Loucy (cell line): ENCODE measurements at regions not wholly inside any gene's neighbourhood (a gene's known extent, or its start where the extent isn't known, plus 50 kb on each side); places are given as distances from the start of the nearest gene placed in this dataset.

Experiments
- H2AFZ ChIP-seq: fragments of 200-600 bp; sonication (generic); 2 replicates; pipeline ENCODE4 v1.6.0; 2016; ENCODE audit warnings: antibody characterized with exemption, mild to moderate bottlenecking, low read length, moderate library complexity
- H3F3A ChIP-seq: fragments of 200-600 bp; 2 replicates; pipeline ENCODE4 v1.6.0; 2016; ENCODE audit warnings: antibody characterized with exemption, low read depth, mild to moderate bottlenecking
- H3K27me3 ChIP-seq: fragments of 200-600 bp; sonication (generic); 2 replicates; pipeline ENCODE4 v1.6.1; 2014; ENCODE audit warnings: low read length, mild to moderate bottlenecking; ENCODE audit not compliant: insufficient read depth, poor library complexity, severe bottlenecking
- H3K36me3 ChIP-seq: fragments of 200-600 bp; sonication (generic); 2 replicates; pipeline ENCODE4 v1.6.1; 2016; ENCODE audit warnings: low read length; ENCODE audit not compliant: insufficient read depth
- H3K4me1 ChIP-seq: fragments of 200-600 bp; sonication (generic); 2 replicates; pipeline ENCODE4 v1.5.1; 2014; ENCODE audit warnings: low read length, mild to moderate bottlenecking; ENCODE audit not compliant: insufficient read depth, poor library complexity, severe bottlenecking
- H3K4me2 ChIP-seq: fragments of 200-600 bp; sonication (generic); 2 replicates; pipeline ENCODE4 v1.6.0; 2014; ENCODE audit warnings: antibody characterized with exemption, low read length, low read depth, mild to moderate bottlenecking; ENCODE audit not compliant: poor library complexity, severe bottlenecking
- H3K4me3 ChIP-seq: fragments of 200-600 bp; sonication (generic); 2 replicates; pipeline ENCODE4 v1.5.1; 2014; ENCODE audit warnings: low read length, mild to moderate bottlenecking, mixed read lengths; ENCODE audit not compliant: poor library complexity, severe bottlenecking
- H3K79me2 ChIP-seq: fragments of 200-600 bp; sonication (generic); 2 replicates; pipeline ENCODE4 v1.6.1; 2014; ENCODE audit warnings: low read length; ENCODE audit not compliant: insufficient read depth
- H3K9ac ChIP-seq: fragments of 200-600 bp; sonication (generic); 2 replicates; pipeline ENCODE4 v1.6.0; 2014; ENCODE audit warnings: mild to moderate bottlenecking, low read depth, low read length, moderate library complexity; ENCODE audit not compliant: poor library complexity, severe bottlenecking
- H3K9me2 ChIP-seq: fragments of 200-600 bp; sonication (generic); replicated peaks from 2 replicates; pipeline ENCODE4 v1.6.1; 2016; ENCODE audit warnings: low read depth, low read length, mixed read lengths
- H3K9me3 ChIP-seq: fragments of 200-600 bp; sonication (generic); 2 replicates; pipeline ENCODE4 v1.6.1; 2014; ENCODE audit warnings: mild to moderate bottlenecking, antibody characterized with exemption, low read length, low read depth; ENCODE audit not compliant: insufficient read depth
- H4K20me1 ChIP-seq: fragments of 200-600 bp; sonication (generic); 2 replicates; pipeline ENCODE4 v1.6.0; 2014; ENCODE audit warnings: antibody characterized with exemption, low read length, mild to moderate bottlenecking; ENCODE audit not compliant: insufficient read depth, poor library complexity, severe bottlenecking
- CTCF ChIP-seq: fragments of 200-600 bp; sonication (generic); conservative IDR thresholded peaks from 2 replicates; pipeline ENCODE4 v1.5.1; 2014; ENCODE audit warnings: mild to moderate bottlenecking, antibody characterized with exemption, low read length
- EZH2phosphoT487 ChIP-seq: fragments of 200-600 bp; IDR thresholded peaks from 2 replicates; pipeline ENCODE4 v1.6.1; 2018; ENCODE audit warnings: antibody characterized with exemption, mild to moderate bottlenecking, moderate library complexity, borderline replicate concordance

- Histone ChIP-seq H3K27me3 (no peaks in the 10 kb centered on the region), H3K9me3 (no peaks in the 10 kb centered on the region), H4K20me1 (no peaks in the 10 kb centered on the region), H3K4me3 (no peak overlapping the region), H3F3A (no peaks in the 10 kb centered on the region), H3K79me2 (no peaks in the 10 kb centered on the region), H3K4me1 (no peaks in the 10 kb centered on the region), H3K9ac (no peak overlapping the region), H3K4me2 (no peak overlapping the region), H3K9me2 (no peaks in the 10 kb centered on the region), H2AFZ (no peak overlapping the region), H3K36me3 (no peaks in the 10 kb centered on the region)
- TF ChIP-seq EZH2phosphoT487 (no peak), CTCF (no peak)
Observed at GRCh38 chr20:37627060-37627766, 66.6 kb upstream of the CTNNBL1 start.

- TF ChIP-seq CTCF (no peak), EZH2phosphoT487 (no peak)
- H3K4me3 ChIP-seq, result no peak overlapping the region
- H3K79me2 ChIP-seq, result no peaks in the 10 kb centered on the region
- H3K9me2 ChIP-seq, result no peaks in the 10 kb centered on the region
- H4K20me1 ChIP-seq, result no peaks in the 10 kb centered on the region
- H3K36me3 ChIP-seq, result no peaks in the 10 kb centered on the region
- no peak overlapping the region for H3K9ac ChIP-seq
- no peak overlapping the region for H3K4me2 ChIP-seq
- H3K4me1 ChIP-seq, result no peaks in the 10 kb centered on the region
- no peaks in the 10 kb centered on the region for H3K27me3 ChIP-seq
- no peaks in the 10 kb centered on the region for H3F3A ChIP-seq
- H2AFZ ChIP-seq, result no peak overlapping the region
- H3K9me3 ChIP-seq, result no peaks in the 10 kb centered on the region
Observed at GRCh38 chr20:37624963-37625362, 68.9 kb upstream of the CTNNBL1 start.

- H2AFZ ChIP-seq, result no peak overlapping the region
- peaks cover 3% of the 10 kb centered on the region for H3K27me3 ChIP-seq
Observed at GRCh38 chr20:37622728-37623127, 71.1 kb upstream of the CTNNBL1 start.

More at GRCh38 chr20:37622728-37623127, 71.1 kb upstream of the CTNNBL1 start:
- no peaks in the 10 kb centered on the region for H3K9me2 ChIP-seq
- no peaks in the 10 kb centered on the region for H3F3A ChIP-seq
- no peak overlapping the region for H3K4me3 ChIP-seq
- H3K79me2 ChIP-seq, result no peaks in the 10 kb centered on the region
- no peaks in the 10 kb centered on the region for H4K20me1 ChIP-seq
- H3K4me2 ChIP-seq, result no peak overlapping the region
- no peaks in the 10 kb centered on the region for H3K4me1 ChIP-seq
- no peak overlapping the region for H3K9ac ChIP-seq
- H3K9me3 ChIP-seq, result no peaks in the 10 kb centered on the region
- H3K36me3 ChIP-seq, result no peaks in the 10 kb centered on the region
- TF ChIP-seq EZH2phosphoT487, result no peak
- TF ChIP-seq CTCF, result no peak
